HT1080 (cell line): ENCODE measurements at regions not wholly inside any gene's neighbourhood (a gene's known extent, or its start where the extent isn't known, plus 50 kb on each side); places are given as distances from the start of the nearest gene placed in this dataset.

ENCODE experiments used
- DNase-seq: peaks from one replicate; pipeline ENCODE4 v3.0.0-alpha.2; 2015; ENCODE audit warnings: low read depth

- DNase-seq = no peak
Measured at GRCh38 chr7:30212701-30213111, 71.7 kb upstream of the ZNRF2 start.

- DNase-seq = no peak
Measured at GRCh38 chr7:30213637-30214036, 70.8 kb upstream of the ZNRF2 start.

- DNase-seq = no peak
Measured at GRCh38 chr7:30214651-30215137, 69.7 kb upstream of the ZNRF2 start.

GRCh38 chr7:30221764-30222163, 62.6 kb upstream of the ZNRF2 start:
- no peak for DNase-seq

GRCh38 chr7:30222515-30223215, 61.7 kb upstream of the ZNRF2 start:
- no peak for DNase-seq

GRCh38 chr7:30223896-30224295, 60.5 kb upstream of the ZNRF2 start:
- DNase-seq = no peak

GRCh38 chr7:30224511-30225062, 59.8 kb upstream of the ZNRF2 start:
- DNase-seq = peak; percentile 92

GRCh38 chr7:30225863-30226613, 58.4 kb upstream of the ZNRF2 start:
- peak; percentile 93 for DNase-seq

- DNase-seq = peak; percentile 46
Measured at GRCh38 chr7:30226614-30227268, 57.7 kb upstream of the ZNRF2 start.

GRCh38 chr7:30231271-30231670, 53.1 kb upstream of the ZNRF2 start:
- DNase-seq = no peak

- no peak for DNase-seq
Measured at GRCh38 chr7:30232391-30232790, 52.0 kb upstream of the ZNRF2 start.
